HepG2 (cell line): ENCODE measurements at regions not wholly inside any gene's neighbourhood (a gene's known extent, or its start where the extent isn't known, plus 50 kb on each side); places are given as distances from the start of the nearest gene placed in this dataset.
"Not testable (repeated sequence)": the region's sequence is repeated elsewhere in the genome, so short reads cannot be mapped to it uniquely, and the experiment has no call there.

ENCODE experiments used
- ATAC-seq: fragments of 200-7000 bp; cut with Tn5 transposase; 3 replicates; pipeline ENCODE4 v1.9.1; 2020; ENCODE audit warnings: mild to moderate bottlenecking, moderate library complexity
- BruUV-seq: library from RNA; stranded (reverse); fragments of 400-500 nt; replicated peaks from 2 replicates; lab custom pipeline; 2021; lab: Mats Ljungman, UMichigan
- CTCF ChIA-PET: fragments of 300-600 bp; formaldehyde crosslinking; extraction: SDS; loops from one replicate; lab custom pipeline; 2021; ENCODE audit warnings: low total read pairs, inconsistent platforms, low intra/inter-chr PET ratio; lab: Yijun Ruan, JAX
- POLR2A ChIA-PET: fragments of 350-600 bp; sonication (Branson Sonifier 250); formaldehyde crosslinking; loops from one replicate; lab custom pipeline; 2020; ENCODE audit warnings: antibody characterized with exemption, inconsistent platforms; lab: Yijun Ruan, JAX
- DNase-seq: peaks from one replicate; pipeline ENCODE4 v3.0.0-alpha.2; 2015; ENCODE audit warnings: low spot score
- FAIRE-seq: peaks from 3 replicates; lab custom pipeline; 2011; peaks lifted over from hg19 to GRCh38; lab: Jason Lieb, UNC
- H2AFZ ChIP-seq: one replicate; pipeline ENCODE4 v1.6.1; 2011; ENCODE audit warnings: low read length, inconsistent platforms
- H3K27ac ChIP-seq: fragments of 300-600 bp; 3 replicates; pipeline ENCODE4 v1.8.0; 2011; ENCODE audit warnings: mixed run types, mild to moderate bottlenecking, mixed read lengths, low read length, inconsistent platforms; ENCODE audit not compliant: insufficient read depth; ENCODE audit errors: extremely low read length
- H3K27me3 ChIP-seq, 2 experiments: fragments of 200-600 bp in 1 of 2; 2 replicates in 1 of 2; 3 replicates in 1 of 2; pipeline versions ENCODE4 v1.6.0 to v1.8.0; 2011; ENCODE audit warnings: low read length in 2 of 2, mild to moderate bottlenecking in 2 of 2, moderate library complexity in 2 of 2, inconsistent platforms in 1 of 2; ENCODE audit not compliant: insufficient read depth in 2 of 2, control insufficient read depth in 1 of 2
- H3K36me3 ChIP-seq, 2 experiments: fragments of 200-600 bp in 1 of 2; replicated peaks in 1 of 2; 2 replicates in 1 of 2; 3 replicates in 1 of 2; pipeline versions ENCODE4 v1.5.1 to v1.8.0; 2011; ENCODE audit warnings: low read length in 2 of 2, inconsistent platforms in 1 of 2; ENCODE audit not compliant: insufficient read depth in 2 of 2, control insufficient read depth in 1 of 2
- H3K4me1 ChIP-seq: 2 replicates; pipeline ENCODE4 v1.5.1; 2012; ENCODE audit warnings: low read length, inconsistent platforms; ENCODE audit not compliant: insufficient read depth
- H3K4me2 ChIP-seq: 2 replicates; pipeline ENCODE4 v1.6.0; 2011; ENCODE audit warnings: low read depth, low read length, inconsistent platforms
- H3K4me3 ChIP-seq, 3 experiments: fragments of 200-600 bp in 1 of 3; sonication (generic), shearing (Covaris generic) in 1 of 3; replicated peaks in 1 of 3; 2 replicates each; pipeline ENCODE4 v1.5.1; 2011 to 2016; ENCODE audit warnings: low read length in 3 of 3, inconsistent platforms in 2 of 3, low read depth in 2 of 3, mild to moderate bottlenecking in 2 of 3, control low read depth in 1 of 3, mixed read lengths in 1 of 3; ENCODE audit not compliant: insufficient read depth in 1 of 3
- H3K79me2 ChIP-seq: one replicate; pipeline ENCODE4 v1.6.1; 2011; ENCODE audit warnings: low read length, inconsistent platforms; ENCODE audit not compliant: insufficient read depth
- H3K9ac ChIP-seq: 2 replicates; pipeline ENCODE4 v1.6.0; 2011; ENCODE audit warnings: mild to moderate bottlenecking, low read depth, low read length, inconsistent platforms; ENCODE audit not compliant: insufficient read depth
- H3K9me3 ChIP-seq: 2 replicates; pipeline ENCODE4 v1.5.1; 2012; ENCODE audit warnings: mild to moderate bottlenecking, low read length
- H4K20me1 ChIP-seq: 2 replicates; pipeline ENCODE4 v1.6.0; 2011; ENCODE audit warnings: inconsistent platforms, mild to moderate bottlenecking, low read length, moderate library complexity; ENCODE audit not compliant: insufficient read depth
- KMT2A ChIP-seq: sonication (generic); formaldehyde crosslinking; IDR thresholded peaks from 2 replicates; pipeline ENCODE4 v1.4.0; 2020; ENCODE audit warnings: missing genetic modification reagents
- WGBS: methylation state at CpG from one replicate; pipeline ENCODE4 v1.1.6; 2017; ENCODE audit warnings: low lambda C conversion rate; 5-methylcytosine and 5-hydroxymethylcytosine counted together
- in situ Hi-C: cut with HindIII; loops from 2 replicates; pipeline ENCODE4 v1.10.0; 2017; ENCODE audit warnings: low pct_unique_long_range_greater_than_20kb; ENCODE audit not compliant: extremely low pct_ligation_motif_present
- intact Hi-C: fragments of 100-400 bp; cut with micrococcal nuclease; formaldehyde crosslinking; loops from one replicate; pipeline ENCODE4 v1.10.0; 2022; ENCODE audit not compliant: unreplicated experiment
- TF ChIP-seq, protein P1 (sequence below): sonication (generic); formaldehyde crosslinking; IDR thresholded peaks from 2 replicates; pipeline ENCODE4 v1.5.0; 2020; ENCODE audit warnings: missing genetic modification reagents

DNA sequence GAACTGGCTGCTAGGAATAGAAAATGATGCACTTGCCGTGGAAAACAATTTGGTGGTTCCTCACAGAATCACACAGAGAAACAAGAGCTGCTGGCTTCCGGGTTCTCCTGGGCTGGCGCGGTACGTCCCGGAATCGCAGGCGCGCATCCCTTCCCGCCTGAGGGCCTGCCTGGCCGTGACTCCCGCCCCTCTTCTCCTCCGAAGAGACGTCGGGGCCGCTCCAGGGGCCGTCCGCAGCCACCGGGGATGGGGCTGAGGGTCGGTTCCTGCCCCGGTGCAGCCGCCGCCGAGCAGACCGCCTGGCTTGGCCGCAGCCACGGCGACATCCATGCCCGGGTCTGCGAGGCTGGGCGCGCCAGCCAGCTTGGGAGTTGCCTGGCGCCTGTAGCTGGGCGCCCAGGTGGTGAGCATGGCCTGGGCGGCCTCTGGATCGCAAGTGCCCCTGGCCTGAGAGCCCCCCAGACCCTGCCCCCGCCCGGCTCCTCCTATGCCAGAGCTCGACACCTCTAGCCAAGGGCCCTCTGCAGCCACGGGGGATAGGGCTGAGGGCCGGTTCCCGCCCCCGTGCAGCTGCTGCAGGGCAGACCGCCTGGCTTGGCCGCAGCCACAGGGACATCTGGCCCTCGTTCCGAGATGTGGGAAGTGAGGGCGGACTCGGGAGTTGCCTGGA lies 83.9 kb upstream of the ZNG1F start (continued):
- TF ChIP-seq, protein P1, sequence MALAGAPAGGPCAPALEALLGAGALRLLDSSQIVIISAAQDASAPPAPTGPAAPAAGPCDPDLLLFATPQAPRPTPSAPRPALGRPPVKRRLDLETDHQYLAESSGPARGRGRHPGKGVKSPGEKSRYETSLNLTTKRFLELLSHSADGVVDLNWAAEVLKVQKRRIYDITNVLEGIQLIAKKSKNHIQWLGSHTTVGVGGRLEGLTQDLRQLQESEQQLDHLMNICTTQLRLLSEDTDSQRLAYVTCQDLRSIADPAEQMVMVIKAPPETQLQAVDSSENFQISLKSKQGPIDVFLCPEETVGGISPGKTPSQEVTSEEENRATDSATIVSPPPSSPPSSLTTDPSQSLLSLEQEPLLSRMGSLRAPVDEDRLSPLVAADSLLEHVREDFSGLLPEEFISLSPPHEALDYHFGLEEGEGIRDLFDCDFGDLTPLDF (CRISPR knock-in tag) = peak; percentile 37
- TF ChIP-seq KMT2A = peak; percentile 33; the same call in 1 of the 2 replicates

DNA sequence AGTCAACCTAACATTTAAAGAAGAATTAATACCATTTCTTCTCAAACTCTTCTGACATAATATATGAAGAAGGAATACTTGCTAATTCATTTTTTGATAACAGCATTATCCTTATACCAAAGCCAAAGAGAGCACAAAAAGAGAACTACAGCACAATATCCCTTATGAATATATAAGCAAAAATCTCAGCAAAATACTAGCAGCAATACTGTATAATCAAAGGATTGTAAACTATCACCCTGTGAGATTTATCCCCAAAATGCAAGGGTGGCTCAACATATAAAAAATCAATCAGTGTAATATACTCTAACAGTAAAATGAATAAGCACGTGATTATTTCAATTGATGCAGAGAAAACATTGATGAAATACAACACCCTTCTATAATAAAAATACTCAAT lies 81.9 kb upstream of the ZNG1F start:
- H3K9me3 ChIP-seq, ATAC-seq, POLR2A ChIA-PET, FAIRE-seq, H3K27ac ChIP-seq, H3K27me3 ChIP-seq, in situ Hi-C loops, H4K20me1 ChIP-seq, H2AFZ ChIP-seq, H3K4me1 ChIP-seq, H3K4me3 ChIP-seq, H3K79me2 ChIP-seq, BruUV-seq, intact Hi-C loops, CTCF ChIA-PET, H3K36me3 ChIP-seq, DNase-seq, H3K4me2 ChIP-seq, H3K9ac ChIP-seq: not testable (repeated sequence)
- 14% methylated on average over 1 of the region's 1 CpG for WGBS

DNA sequence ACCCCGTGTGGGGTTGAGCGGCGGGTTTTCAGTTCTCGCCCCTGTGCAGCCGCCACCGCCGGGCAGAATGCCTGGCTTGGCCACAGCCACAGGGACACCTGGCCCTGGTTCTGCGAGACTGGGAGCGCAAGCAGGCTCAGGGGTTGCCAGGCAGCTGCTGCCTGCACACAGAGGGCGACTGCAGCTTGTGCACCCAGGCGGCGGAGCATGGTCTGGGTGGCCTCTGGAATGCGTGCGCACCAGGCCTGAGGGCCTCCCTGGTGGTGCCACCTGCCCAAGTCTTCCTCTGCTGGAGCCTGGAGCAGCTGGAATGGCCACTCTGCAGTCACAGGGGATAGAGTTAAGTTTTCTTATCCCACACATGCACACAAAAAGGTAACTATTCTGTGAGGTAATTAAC lies 80.4 kb upstream of the ZNG1F start:
- H3K4me3 ChIP-seq, H2AFZ ChIP-seq, H4K20me1 ChIP-seq, H3K4me2 ChIP-seq, H3K79me2 ChIP-seq, ATAC-seq, BruUV-seq, H3K9ac ChIP-seq, H3K27me3 ChIP-seq, POLR2A ChIA-PET, CTCF ChIA-PET, DNase-seq, intact Hi-C loops, H3K4me1 ChIP-seq, H3K9me3 ChIP-seq, in situ Hi-C loops, H3K27ac ChIP-seq, FAIRE-seq, H3K36me3 ChIP-seq: not testable (repeated sequence)
- no CpG with 5 or more reads among the region's 14 CpGs for WGBS

DNA sequence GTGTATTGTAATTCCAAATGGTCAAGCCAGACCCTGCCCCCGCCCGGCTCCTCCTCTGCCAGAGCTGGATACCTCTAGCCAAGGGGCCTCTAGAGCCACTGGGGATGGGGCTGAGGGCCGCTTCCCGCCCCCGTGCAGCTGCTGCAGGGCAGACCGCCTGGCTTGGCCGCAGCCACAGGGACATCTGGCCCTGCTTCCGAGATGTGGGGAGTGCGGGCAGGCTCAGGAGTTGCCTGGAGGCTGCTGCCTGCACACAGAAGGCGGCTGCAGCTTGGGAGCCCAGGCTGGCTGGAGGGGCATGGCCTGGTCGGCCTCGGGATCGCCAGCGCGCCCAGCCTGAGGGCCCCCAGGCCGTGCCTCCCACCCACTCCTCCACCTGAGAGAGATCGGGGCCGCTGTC lies 79.9 kb upstream of the ZNG1F start:
- H3K79me2 ChIP-seq, ATAC-seq, H3K27ac ChIP-seq, H3K4me1 ChIP-seq, H3K9me3 ChIP-seq, CTCF ChIA-PET, in situ Hi-C loops, POLR2A ChIA-PET, DNase-seq, H3K4me2 ChIP-seq, H3K27me3 ChIP-seq, FAIRE-seq, H2AFZ ChIP-seq, BruUV-seq, H3K36me3 ChIP-seq, intact Hi-C loops, H4K20me1 ChIP-seq, H3K4me3 ChIP-seq, H3K9ac ChIP-seq: not testable (repeated sequence)
- WGBS = 38% methylated on average over 7 of the region's 18 CpGs

DNA sequence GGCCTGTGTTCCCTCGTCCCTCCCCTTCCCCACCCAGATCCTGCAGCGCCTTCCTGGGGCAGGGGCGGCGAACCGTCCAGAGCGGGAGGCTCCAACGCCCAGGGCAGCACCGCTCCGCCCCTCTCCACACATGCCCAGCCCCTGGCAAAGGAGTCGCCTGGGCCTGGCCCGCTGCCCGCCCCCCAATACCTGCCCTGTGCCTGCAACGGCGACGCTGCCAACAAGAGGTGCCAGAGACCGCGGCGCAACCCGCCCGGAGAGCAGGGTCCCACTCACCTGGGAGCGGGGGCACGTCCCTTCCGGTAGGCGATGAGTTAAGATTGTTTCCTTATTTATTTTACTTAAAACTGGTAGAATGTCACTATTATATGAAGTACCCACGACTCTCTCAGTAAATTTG lies 77.5 kb upstream of the ZNG1F start:
- H3K79me2 ChIP-seq, POLR2A ChIA-PET, H3K36me3 ChIP-seq, FAIRE-seq, H3K27me3 ChIP-seq, CTCF ChIA-PET, ATAC-seq, intact Hi-C loops, H3K9ac ChIP-seq, H3K9me3 ChIP-seq, H3K4me1 ChIP-seq, H3K27ac ChIP-seq, BruUV-seq, DNase-seq, H3K4me2 ChIP-seq, H2AFZ ChIP-seq, H4K20me1 ChIP-seq, H3K4me3 ChIP-seq, in situ Hi-C loops: not testable (repeated sequence)
- 62% methylated on average over 13 of the region's 25 CpGs for WGBS
